HG02973 (cell line): ENCODE measurements at regions not wholly inside any gene's neighbourhood (a gene's known extent, or its start where the extent isn't known, plus 50 kb on each side); places are given as distances from the start of the nearest gene placed in this dataset.
A peak's percentile ranks its signal among the peaks of the same experiment; 100 is the strongest.

Source experiments
- ATAC-seq: cut with Tn5 transposase; IDR thresholded peaks from one replicate; pipeline ENCODE4 v1.9.1; 2021; ENCODE audit warnings: moderate library complexity; ENCODE audit not compliant: unreplicated experiment

DNA sequence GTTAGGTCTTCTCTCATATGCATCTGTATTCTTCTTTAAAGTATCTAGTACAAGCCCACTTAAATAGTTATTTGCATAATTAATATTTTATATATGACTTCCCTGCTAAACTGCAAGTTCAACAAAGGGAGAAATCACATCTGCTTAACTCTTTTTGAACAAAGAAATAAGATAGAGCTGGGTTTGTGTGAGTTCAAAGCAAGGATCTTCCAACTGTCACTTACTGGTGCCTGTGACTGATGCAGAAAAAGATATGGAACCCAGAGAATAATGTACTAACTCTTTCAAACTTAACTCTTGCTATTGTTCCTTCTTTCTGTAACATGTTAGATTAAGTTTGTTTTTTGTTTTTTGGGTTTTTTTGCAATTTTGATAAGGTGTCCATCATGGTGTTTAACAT lies 71.3 kb upstream of the SP4 start:
- ATAC-seq: no peak

DNA sequence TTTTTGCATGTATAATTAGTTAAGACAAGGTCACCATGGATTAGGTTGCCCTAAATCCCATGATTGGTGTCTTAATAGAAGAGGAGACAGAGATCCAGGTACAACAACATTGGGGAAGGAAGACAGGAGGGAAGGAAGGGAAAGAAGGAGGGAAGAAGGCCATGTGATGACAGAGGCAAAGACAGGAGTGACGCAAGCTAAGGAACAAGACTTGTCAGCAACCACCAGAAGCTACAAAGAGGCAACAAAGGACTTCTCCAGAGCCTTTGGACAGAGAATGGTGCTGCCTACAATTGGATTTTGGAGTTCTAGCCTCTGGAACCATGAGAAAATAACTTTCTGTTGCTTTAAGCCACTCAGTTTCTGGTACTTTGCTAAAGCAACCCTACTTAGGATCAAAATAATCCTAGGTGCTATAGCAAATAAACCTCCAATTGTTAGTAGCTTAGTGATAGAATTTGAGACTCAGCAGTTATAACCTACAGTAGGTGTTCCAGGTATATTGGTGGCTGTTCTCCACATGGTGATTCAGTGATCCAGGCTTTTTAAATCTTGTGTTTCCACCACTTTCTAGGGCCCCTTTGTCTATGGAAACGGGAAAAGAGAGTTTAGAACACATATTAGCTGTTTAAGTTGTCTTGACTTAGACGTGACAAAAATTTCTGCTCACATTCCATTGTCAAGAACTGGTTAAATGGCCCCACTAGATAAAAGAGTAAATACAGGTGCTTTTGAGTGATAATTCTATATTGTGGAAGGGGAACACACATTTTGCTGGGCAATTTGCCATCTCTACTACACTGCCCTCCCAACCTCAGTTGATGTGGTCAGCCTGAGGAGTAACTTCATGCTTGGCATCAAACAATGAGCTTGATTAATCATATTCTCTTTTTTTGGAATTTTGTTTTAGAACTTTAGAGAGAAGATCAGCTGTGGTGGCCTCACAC lies 70.5 kb upstream of the SP4 start:
- ATAC-seq: no peak

DNA sequence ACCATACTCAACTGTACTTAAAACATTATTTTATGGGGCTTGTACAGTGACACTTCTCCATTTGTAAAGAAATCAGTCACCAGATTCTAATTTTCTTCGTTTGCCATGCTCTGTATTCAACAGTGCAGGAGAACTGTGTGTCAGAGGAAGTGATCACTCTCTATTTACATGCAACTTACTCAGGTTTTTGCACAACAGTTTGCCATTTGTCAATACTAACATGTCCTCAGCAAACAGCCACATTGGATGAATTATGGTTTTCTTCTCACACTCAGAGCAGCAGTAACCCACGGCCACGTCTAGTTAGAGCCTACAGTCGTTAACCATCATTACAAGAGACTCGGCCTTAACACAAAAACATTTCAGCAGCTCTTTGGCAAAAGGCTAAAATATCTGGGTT lies 69.2 kb upstream of the SP4 start:
- ATAC-seq: no peak

DNA sequence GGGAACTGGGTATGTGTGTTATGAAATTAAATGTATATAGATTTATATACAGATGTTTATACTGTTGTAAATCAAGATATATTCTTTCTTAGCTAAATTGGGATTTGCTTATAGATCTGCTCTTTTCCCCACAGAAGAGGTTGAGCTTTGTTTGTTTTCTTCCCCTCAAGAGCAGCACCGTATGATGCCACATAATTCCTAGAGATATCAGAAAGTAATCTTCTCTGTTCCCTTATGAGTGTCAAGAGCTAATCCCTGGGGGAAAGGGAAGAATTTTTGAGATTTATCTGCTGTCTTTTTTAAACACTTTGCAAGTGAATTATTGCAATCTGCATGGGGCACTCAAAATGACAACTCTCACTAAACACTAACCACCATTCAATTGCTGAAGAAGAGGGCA lies 68.7 kb upstream of the SP4 start:
- no peak for ATAC-seq

- no peak for ATAC-seq
These were observed 66.3 kb upstream of the SP4 start for GRCh38 chr7:21361413-21362125.

- ATAC-seq: peak; percentile 71
These were observed 63.0 kb upstream of the SP4 start for GRCh38 chr7:21364801-21365271.

DNA sequence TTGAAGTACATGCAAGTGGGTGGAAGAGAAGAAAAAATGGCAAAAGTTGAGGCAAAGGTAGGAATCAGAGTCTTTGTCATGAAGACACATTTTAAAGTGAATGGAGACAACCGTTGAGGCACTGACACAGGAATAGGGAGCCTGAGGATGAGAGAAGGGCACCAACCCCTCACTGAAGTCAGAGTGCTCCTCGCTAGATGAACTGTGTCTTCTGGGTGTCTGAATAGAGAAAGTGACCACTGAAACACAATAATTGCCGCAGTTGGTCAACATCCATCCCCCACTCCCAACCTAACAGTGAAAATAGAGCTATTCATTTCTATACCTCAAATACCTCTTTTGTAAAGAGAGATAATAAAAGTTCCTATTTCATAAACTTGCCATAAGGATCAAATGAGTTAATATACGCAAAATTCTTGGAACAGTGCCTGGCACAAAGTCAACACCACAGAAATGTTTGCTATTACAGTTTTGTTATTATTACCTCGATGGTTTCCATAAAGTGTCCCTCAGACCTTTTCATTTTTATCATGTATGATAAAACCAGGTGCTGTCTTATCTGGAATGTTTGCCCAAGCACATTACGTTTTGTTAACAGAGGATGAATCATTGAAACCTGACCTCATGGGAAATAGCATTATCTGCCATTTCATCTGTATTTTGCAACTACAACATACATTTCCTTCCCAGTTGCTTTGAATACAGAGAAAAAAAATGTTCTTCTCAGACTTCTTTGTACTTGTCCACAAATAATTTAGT lies 61.8 kb upstream of the SP4 start:
- ATAC-seq: no peak

- no peak for ATAC-seq
These were observed 60.8 kb upstream of the SP4 start for GRCh38 chr7:21367081-21367480.

DNA sequence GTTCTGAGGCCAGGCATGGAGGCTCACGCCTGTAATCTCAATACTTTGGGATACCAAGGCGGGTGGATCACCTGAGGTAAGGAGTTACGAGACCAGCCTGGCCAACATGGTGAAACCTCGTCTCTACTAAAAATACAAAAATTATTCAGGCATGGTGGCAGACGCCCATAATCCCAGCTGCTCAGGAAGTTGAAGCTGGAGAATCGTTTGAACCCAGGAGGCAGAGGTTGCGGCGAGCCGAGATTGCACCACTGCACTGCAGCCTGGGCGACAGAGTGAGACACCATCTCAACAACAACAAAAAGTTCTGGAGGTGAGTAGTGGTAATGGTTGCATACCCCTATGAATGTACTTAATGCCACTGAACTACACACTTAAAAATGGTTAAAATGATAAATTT lies 60.3 kb upstream of the SP4 start:
- ATAC-seq: no peak

GRCh38 chr7:21368317-21368716 lies 59.6 kb upstream of the SP4 start:
- ATAC-seq: no peak

DNA sequence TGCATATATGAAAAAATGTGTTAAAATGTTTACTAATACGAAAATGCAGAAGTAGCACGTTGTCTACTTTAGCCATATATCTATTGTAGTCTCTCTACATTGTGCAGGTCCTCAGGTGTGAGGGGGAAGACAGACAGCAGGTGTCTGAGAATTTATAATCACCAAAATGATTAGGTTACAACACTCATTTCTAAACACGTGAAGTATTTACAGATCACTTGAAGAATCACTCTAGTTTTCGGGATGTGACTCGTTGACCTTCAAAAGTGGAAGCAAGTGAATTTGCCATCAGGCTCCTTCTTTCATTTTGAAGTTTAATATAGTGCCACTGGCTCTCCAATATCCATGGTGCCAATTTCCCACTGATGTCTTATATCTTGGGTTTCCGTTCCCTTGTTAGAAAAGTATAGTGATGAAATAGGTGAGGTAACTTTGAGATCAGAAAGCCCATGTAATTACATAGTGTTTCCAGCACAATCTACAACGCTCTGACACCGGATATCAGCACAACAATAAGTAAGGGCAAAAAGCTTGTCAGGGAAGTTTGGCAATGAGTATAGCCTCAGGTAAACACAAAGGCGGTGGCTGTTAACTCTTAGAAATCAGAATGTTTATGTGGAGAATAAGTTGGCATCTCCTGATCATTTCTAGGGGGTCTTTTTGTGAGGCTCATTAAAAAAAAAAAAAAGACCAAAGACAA lies 57.5 kb upstream of the SP4 start:
- no peak for ATAC-seq

GRCh38 chr7:21371360-21371759 lies 56.5 kb upstream of the SP4 start:
- ATAC-seq: no peak

- ATAC-seq: no peak
These were observed 54.9 kb upstream of the SP4 start for GRCh38 chr7:21373031-21373430.

GRCh38 chr7:21374134-21374533 lies 53.7 kb upstream of the SP4 start:
- ATAC-seq: no peak

GRCh38 chr7:21377545-21377944 lies 50.3 kb upstream of the SP4 start:
- ATAC-seq: no peak
